HEK293T (cell line): ENCODE measurements at regions not wholly inside any gene's neighbourhood (a gene's known extent, or its start where the extent isn't known, plus 50 kb on each side); places are given as distances from the start of the nearest gene placed in this dataset.

ENCODE experiments used
- ARNT ChIP-seq: fragments of 450-650 bp; IDR thresholded peaks from 2 replicates; pipeline ENCODE4 v1.6.1; 2017; ENCODE audit warnings: mild to moderate bottlenecking
- FOXM1 ChIP-seq: fragments of 450-650 bp; IDR thresholded peaks from 2 replicates; pipeline ENCODE4 v1.6.1; 2017; ENCODE audit warnings: mild to moderate bottlenecking, borderline replicate concordance
- SP1 ChIP-seq: fragments of 450-650 bp; IDR thresholded peaks from 2 replicates; pipeline ENCODE4 v1.6.1; 2017
- SUZ12 ChIP-seq: fragments of 450-650 bp; IDR thresholded peaks from 2 replicates; pipeline ENCODE4 v1.6.1; 2016; ENCODE audit warnings: mild to moderate bottlenecking

GRCh38 chr6:1235825-1236224 lies 76.1 kb upstream of the FOXQ1 start:
- TF ChIP-seq SP1 (no peak), SUZ12 (no peak), ARNT (no peak), FOXM1 (no peak)
